Ovary (tissue), 7 donors: ENCODE measurements at regions not wholly inside any gene's neighbourhood (a gene's known extent, or its start where the extent isn't known, plus 50 kb on each side); places are given as distances from the start of the nearest gene placed in this dataset.

ENCODE experiments used
- DNase-seq, 5 donors: peaks; one replicate each; pipeline ENCODE4 v3.0.0-alpha.2; 2019 to 2020
- H3K27ac ChIP-seq, 2 donors: fragments of 200-600 bp; one replicate each; pipeline versions ENCODE4 v1.5.1 to v1.8.0; 2019 to 2022
- H3K27me3 ChIP-seq: fragments of 200-600 bp; one replicate; pipeline ENCODE4 v1.8.0; 2022
- H3K36me3 ChIP-seq: fragments of 200-600 bp; sonication (generic); one replicate; pipeline ENCODE4 v1.5.1; 2019
- H3K4me1 ChIP-seq: one replicate; pipeline ENCODE4 v1.8.1; 2013; ENCODE audit warnings: mild to moderate bottlenecking, moderate library complexity; ENCODE audit not compliant: insufficient read depth
- H3K4me3 ChIP-seq: fragments of 200-600 bp; sonication (generic); one replicate; pipeline ENCODE4 v1.5.1; 2017
- H3K9me3 ChIP-seq, 2 donors: fragments of 200-600 bp in 1 of 2; sonication (generic) in 1 of 2; one replicate each; pipeline versions ENCODE4 v1.5.1 to v1.8.1; 2013 to 2019; ENCODE audit warnings: mild to moderate bottlenecking in 1 of 2, moderate library complexity in 1 of 2
- EP300 ChIP-seq: sonication (generic); formaldehyde crosslinking; IDR thresholded peaks from one replicate; pipeline ENCODE4 v1.6.1; 2017; ENCODE audit warnings: antibody characterized with exemption
- POLR2A ChIP-seq: fragments of 450-650 bp; IDR thresholded peaks from one replicate; pipeline ENCODE4 v1.6.1; 2017; ENCODE audit warnings: antibody characterized with exemption, mild to moderate bottlenecking, moderate library complexity
- WGBS, 3 donors: extraction: QIAGEN DNeasy Blood & Tissue Kit in 1 of 3; methylation state at CpG; one replicate each; pipeline versions ENCODE4 v1.1.5 to v1.1.7; 2013 to 2017; 5-methylcytosine and 5-hydroxymethylcytosine counted together
- intact Hi-C, 4 donors: fragments of 100-400 bp; cut with DNase I; formaldehyde crosslinking; loops; one replicate each; pipeline versions ENCODE4 v1.11.0 to v1.15.1; 2022 to 2023
- TF ChIP-seq, protein P1 (sequence below), 3 donors: fragments of 450-650 bp in 2 of 3; fragments of 200-600 bp in 1 of 3; IDR thresholded peaks; one replicate each; pipeline versions ENCODE4 v1.5.1 to v1.8.0; 2016 to 2022; ENCODE audit warnings: antibody characterized with exemption in 3 of 3, mild to moderate bottlenecking in 1 of 3
- donor health status: DM: no; HTN: no; CAD: no; lungs with moderate emphysema.
- donor health status: DM: no; HTN: no; CAD: no.
- donor health status: Bipolar disorder and iron deficiency.
- donor health status: DM: no; HTN: no; CAD: no.
- donor health status: DM: yes; HTN: yes; CAD: no.

DNA sequence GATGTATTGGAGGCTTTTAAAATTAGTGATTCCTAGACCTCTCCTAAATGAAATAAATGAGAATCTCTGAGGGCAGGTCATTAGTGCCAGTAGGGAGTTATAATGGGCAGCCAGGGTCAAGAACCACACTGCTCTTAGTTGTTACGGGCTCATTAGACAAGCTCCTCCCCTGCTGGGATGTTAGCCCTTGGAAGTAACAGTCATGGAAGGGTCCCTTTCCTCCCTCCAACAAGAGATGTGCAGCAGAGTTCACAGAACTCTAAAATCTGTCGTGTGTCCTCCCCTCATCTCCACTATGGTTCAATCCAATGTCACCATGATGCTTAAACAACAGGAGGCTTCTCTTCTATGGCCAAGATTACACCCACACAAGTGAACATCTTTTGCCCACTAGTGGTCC, 419.5 kb downstream of the INSC start:
- H3K36me3 ChIP-seq, result no peaks in the 10 kb centered on the region
- intact Hi-C loops, result no loop called here
- WGBS, 3 donors, result 48 to 70% (median 58%) methylated on average over 2 of the region's 2 CpGs
- H3K4me3 ChIP-seq, result no peak overlapping the region
- TF ChIP-seq EP300, result no peak
- no peak for TF ChIP-seq POLR2A
- TF ChIP-seq, protein P1, sequence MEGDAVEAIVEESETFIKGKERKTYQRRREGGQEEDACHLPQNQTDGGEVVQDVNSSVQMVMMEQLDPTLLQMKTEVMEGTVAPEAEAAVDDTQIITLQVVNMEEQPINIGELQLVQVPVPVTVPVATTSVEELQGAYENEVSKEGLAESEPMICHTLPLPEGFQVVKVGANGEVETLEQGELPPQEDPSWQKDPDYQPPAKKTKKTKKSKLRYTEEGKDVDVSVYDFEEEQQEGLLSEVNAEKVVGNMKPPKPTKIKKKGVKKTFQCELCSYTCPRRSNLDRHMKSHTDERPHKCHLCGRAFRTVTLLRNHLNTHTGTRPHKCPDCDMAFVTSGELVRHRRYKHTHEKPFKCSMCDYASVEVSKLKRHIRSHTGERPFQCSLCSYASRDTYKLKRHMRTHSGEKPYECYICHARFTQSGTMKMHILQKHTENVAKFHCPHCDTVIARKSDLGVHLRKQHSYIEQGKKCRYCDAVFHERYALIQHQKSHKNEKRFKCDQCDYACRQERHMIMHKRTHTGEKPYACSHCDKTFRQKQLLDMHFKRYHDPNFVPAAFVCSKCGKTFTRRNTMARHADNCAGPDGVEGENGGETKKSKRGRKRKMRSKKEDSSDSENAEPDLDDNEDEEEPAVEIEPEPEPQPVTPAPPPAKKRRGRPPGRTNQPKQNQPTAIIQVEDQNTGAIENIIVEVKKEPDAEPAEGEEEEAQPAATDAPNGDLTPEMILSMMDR (IDR thresholded peaks at IDR 0.05), result no peak
- no peaks in the 10 kb centered on the region for H3K9me3 ChIP-seq
- DNase-seq, result no peak
- no peaks in the 10 kb centered on the region for H3K27me3 ChIP-seq
- H3K4me1 ChIP-seq, result no peaks in the 10 kb centered on the region
- no peak overlapping the region for H3K27ac ChIP-seq

DNA sequence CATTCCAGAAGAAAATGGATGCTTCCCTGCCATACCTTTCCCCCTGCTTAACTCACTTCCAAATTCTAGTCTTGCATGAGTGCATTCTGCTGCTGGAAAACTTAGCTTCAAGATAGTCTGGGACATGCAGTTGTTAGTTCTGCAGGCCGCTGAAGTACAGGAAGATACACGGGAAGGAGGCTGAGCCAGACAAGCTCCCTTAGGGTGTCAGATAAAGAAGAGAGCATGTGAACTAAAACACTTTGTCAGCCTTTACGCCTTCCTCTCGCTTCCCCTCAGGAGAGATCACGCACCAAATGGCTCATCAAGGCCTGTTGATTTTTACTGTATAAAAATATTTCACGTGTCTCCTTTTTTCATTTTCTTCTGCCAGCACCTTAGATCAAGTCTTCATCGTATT, 420.7 kb downstream of the INSC start:
- TF ChIP-seq EP300, result no peak
- TF ChIP-seq, protein P1 (IDR thresholded peaks at IDR 0.05), result no peak
- TF ChIP-seq POLR2A, result no peak
- no peak for DNase-seq
- WGBS, 3 donors, result 84 to 93% (median 87%) methylated on average over 7 of the region's 7 CpGs
- Histone ChIP-seq H3K27me3 (no peaks in the 10 kb centered on the region), H3K27ac (no peak overlapping the region), H3K36me3 (no peaks in the 10 kb centered on the region), H3K9me3 (no peaks in the 10 kb centered on the region), H3K4me1 (no peaks in the 10 kb centered on the region), H3K4me3 (no peak overlapping the region)
- intact Hi-C loops, result no loop called here

DNA sequence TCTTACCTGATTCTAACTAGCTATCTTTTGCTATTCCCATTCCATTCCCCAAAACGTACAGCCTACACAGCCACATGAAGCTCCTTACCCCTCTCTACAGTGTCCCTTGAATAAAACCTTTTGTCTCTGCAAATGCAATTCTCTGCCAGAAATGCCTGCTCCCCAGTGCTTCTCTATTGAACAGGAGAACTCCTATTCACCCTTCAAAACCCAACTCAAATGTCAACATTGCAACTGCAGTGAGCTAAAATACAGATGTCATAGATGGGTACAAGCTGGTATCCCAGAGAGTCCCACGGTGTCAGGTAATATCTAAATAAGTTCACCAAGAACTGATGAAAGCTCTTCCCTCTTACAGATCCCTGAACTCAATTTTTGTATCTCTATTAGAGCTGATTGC, 421.7 kb downstream of the INSC start:
- no peak for DNase-seq
- no peaks in the 10 kb centered on the region for H3K9me3 ChIP-seq
- TF ChIP-seq POLR2A, result no peak
- no peak for TF ChIP-seq EP300
- TF ChIP-seq, protein P1 (IDR thresholded peaks at IDR 0.05), result no peak
- H3K27me3 ChIP-seq, result no peaks in the 10 kb centered on the region
- no peaks in the 10 kb centered on the region for H3K4me1 ChIP-seq
- H3K36me3 ChIP-seq, result no peaks in the 10 kb centered on the region
- no peak overlapping the region for H3K4me3 ChIP-seq
- intact Hi-C loops, result no loop called here
- 57 to 70% (median 58%) methylated on average over 2 of the region's 2 CpGs for WGBS, 3 donors
- H3K27ac ChIP-seq, result no peak overlapping the region

DNA sequence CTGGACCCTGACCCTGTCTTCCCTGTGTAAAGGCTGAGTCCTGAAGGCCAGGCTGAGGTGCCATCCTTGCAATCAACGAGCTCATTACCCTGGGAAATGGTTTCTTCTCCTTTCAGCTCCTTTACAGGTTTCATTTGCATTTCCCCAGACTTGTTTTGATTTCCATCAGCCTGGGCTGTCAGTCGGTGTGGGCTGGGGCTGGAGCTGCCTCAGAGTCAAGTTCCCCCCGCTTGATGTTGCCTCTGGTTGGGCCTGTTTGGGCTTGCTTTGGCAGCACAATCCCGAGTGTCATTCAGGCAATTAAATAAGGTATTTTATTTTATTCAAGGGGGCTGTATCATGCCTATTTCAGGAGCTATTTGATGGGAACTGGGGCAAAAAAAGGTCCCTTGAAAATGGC, 424.9 kb downstream of the INSC start:
- Histone ChIP-seq H3K4me1 (no peaks in the 10 kb centered on the region), H3K9me3 (no peaks in the 10 kb centered on the region), H3K4me3 (no peak overlapping the region), H3K27me3 (no peaks in the 10 kb centered on the region), H3K36me3 (no peaks in the 10 kb centered on the region), H3K27ac (no peak overlapping the region)
- TF ChIP-seq, protein P1 (IDR thresholded peaks at IDR 0.05), result no peak
- no peak for TF ChIP-seq EP300
- no peak for TF ChIP-seq POLR2A
- 67 to 79% (median 74%) methylated on average over 4 of the region's 4 CpGs for WGBS, 3 donors
- intact Hi-C loops, result no loop called here
- DNase-seq, result no peak

DNA sequence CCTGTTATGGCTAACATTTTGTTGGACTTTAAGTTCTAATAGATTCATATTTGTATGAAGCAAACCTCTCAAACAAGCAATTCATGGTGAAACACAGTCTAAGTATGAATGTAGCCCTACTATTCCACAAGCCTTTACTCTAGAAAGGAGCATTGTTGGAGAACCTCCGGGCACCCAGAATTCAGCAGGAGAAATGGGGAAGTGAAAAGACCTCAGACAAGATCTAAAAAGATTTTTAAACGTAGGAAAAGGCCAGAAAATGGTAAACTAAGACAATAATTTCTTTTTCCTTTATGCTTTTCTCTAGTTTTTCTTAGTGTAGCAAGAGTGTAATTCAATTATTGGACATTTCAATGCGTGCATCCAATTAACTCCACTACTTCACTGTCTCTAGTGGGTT, 426.4 kb downstream of the INSC start:
- 80 to 87% (median 81%) methylated on average over 3 of the region's 3 CpGs for WGBS, 3 donors
- intact Hi-C loops, result no loop called here

More for the DNA sequence above, 426.4 kb downstream of the INSC start:
- Histone ChIP-seq H3K4me1 (no peaks in the 10 kb centered on the region), H3K4me3 (no peak overlapping the region), H3K36me3 (no peaks in the 10 kb centered on the region), H3K27ac (no peak overlapping the region), H3K27me3 (no peaks in the 10 kb centered on the region), H3K9me3 (no peaks in the 10 kb centered on the region)
- no peak for DNase-seq
- no peak for TF ChIP-seq EP300
- TF ChIP-seq POLR2A, result no peak
- TF ChIP-seq, protein P1 (IDR thresholded peaks at IDR 0.05), result no peak
